ENCODE measurements at regions not wholly inside any gene's neighbourhood (a gene's known extent, or its start where the extent isn't known, plus 50 kb on each side); places are given as distances from the start of the nearest gene placed in this dataset.
"Not testable (repeated sequence)": the region's sequence is repeated elsewhere in the genome, so short reads cannot be mapped to it uniquely, and the experiment has no call there.

DNA sequence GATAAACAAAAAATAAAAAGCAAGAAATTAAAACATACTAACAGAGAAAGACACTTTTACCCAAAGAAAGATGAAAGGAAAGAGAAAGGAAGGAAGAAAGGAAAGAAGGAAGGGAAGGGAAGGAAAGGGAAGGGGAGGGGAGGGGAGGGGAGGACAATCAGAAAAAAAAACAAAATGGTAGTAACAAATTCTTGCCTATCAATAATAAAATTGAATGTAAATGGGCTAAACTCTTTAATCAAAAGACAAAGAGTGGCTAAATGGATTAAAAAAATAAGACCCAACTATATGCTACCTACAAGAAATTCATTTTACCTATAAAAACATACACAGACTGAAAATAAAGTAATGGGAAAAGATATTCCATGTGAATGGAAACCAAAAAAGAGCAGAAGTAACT is 372.9 kb upstream of the NFIA start:
- DNase-seq = no peak

- no peak for DNase-seq
Measured at GRCh38 chr1:60705026-60705425, 377.3 kb upstream of the NFIA start.

DNA sequence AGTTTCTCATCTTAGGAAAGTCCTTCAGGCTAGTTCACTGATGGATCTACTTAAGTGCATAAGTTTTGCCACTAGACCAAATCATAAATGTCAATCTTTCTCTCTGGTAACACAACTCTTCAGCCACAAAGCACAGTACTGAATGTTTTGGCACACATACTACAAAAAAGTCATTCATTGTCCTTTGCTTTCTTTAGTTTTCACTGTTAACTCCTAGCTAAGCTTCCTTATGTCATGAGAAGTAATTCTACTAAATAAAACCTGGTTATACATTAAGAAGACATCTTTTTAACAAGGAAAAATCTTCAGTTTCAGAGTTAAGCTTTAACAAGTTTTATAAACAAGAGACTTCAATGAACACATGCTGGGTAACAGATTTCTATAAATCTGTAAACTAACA is 379.2 kb upstream of the NFIA start:
- no peak for DNase-seq

DNA sequence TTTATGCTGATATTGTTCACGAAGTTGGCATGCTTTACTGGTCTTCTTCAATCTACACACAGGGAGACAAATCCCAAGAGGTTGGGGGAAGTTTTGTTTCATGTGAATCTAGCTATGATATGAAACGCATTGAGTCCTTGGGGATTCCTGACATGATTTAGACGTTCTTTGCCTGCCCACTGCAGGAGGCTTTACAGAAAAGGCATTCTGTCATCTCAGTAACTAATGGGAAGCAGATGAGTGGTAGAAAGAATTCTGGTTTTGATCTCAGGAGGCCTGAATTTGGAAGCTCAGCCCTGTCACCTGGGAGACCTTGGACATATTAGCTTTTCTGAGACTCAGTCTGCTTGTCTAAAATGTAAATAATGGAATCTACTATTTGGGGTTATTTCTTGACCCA is 383.0 kb upstream of the NFIA start:
- no peak for DNase-seq

DNA sequence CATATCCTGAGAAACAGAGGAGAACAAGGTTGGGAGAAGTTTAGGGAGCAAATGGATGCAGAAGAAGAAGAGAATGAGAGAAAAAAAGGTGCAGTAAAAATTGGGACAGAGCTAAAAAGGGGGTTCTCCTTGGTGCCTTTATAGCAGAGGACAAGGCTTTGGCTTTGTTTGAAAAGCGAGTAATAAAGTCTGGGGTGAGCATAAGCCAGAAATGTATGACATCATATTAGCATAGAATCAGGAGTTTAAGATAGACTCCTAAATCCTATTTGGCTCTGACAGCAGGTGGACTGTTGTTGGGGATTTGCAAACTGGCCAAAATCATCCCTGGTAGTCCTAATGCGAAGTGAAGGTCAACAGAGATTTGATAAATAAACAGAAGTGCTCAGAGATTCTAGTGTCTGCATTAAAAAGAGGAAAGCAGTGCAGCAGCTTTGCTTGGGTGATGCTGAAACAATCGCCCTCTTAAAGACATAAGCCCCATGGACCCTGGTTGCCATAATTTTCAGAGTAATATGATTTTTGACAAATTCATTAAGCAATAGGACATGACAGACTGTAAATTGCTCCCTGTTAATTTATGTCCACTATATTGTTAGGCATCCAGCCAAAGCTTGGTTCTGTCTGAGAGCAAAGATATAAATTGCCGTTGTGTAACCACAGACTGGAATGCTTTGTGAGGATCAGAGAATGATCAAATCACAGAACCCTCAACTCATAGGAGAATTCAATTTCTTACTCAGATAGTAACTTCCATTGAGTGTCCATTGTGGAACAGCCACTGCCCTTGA is 385.0 kb upstream of the NFIA start:
- DNase-seq = no peak

GRCh38 chr1:60696512-60696911 is 385.8 kb upstream of the NFIA start:
- no peak for DNase-seq

- DNase-seq = no peak
Measured at GRCh38 chr1:60695716-60696171, 386.6 kb upstream of the NFIA start.

DNA sequence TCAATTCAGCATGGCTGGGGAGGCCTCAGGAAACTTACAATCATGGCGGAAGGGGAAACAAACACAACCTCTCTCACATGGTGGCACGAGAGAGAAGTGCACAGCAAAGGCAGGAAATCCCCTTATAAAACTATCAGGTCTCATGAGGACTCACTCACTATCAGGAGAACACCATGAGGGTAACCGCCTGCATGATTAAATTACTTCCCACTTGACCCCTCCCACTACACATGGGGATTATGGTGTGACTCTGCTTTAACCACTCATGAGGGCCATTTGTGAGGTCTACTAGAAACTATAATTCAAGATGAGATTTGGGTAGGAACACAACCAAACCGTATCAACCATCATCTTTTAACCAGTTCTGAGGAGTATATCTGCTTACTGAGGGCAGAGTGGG is 387.4 kb upstream of the NFIA start:
- no peak for DNase-seq

DNA sequence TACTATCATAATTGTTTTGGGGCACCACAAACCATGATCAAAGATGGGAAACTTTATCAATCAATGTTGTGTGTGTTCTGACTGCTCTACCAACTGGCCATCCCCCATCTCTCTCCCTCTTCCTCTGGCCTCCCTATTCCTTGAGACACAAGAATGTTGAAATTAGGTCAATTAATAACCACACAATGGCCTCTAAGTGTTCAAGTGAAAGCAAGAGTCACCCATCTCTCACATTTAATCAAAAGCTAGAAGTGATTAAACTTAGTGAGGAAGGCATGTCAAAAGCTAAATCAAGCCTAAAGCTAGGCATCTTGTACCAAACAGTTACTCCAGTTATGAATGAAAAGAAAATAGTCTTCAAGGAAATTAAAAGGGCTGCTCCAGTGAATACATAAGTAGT is 390.3 kb upstream of the NFIA start:
- DNase-seq = no peak

GRCh38 chr1:60688221-60688620 is 394.1 kb upstream of the NFIA start:
- DNase-seq = not testable (repeated sequence)

DNA sequence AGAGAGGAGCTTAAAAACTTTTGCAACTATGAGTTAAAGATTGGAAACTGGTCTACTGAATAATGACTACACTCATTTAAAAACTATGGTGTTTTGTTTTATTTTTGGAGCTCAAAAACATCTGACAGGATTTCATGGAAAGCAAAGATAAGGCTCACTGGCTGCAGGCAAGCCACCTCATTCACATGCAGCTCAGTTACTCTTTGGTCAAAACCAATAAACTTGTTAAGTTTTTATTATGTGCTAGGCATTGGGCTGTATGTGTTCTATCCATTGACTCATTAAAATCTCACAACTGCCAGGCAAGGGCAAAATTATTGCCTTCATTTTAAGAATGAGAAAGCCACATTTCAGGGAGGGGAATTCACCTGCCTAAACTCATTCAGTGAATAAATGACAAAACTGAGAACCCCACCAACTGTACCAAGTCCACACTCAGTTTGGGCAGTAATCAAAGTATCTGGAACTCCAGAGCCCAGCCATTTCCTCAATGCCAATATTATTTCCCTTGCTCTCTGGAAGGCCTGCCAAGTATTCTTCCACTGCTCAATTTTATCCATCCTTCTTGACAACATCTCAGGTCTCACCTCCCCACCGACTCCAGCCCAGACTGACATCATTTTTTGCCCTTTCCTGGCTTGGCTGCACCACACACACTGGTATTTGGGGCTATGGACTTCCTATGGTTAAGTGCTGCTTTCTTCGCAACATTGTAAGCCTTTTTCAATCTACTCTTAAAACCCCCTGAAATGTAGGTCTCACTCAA is 401.1 kb upstream of the NFIA start:
- no peak for DNase-seq

DNA sequence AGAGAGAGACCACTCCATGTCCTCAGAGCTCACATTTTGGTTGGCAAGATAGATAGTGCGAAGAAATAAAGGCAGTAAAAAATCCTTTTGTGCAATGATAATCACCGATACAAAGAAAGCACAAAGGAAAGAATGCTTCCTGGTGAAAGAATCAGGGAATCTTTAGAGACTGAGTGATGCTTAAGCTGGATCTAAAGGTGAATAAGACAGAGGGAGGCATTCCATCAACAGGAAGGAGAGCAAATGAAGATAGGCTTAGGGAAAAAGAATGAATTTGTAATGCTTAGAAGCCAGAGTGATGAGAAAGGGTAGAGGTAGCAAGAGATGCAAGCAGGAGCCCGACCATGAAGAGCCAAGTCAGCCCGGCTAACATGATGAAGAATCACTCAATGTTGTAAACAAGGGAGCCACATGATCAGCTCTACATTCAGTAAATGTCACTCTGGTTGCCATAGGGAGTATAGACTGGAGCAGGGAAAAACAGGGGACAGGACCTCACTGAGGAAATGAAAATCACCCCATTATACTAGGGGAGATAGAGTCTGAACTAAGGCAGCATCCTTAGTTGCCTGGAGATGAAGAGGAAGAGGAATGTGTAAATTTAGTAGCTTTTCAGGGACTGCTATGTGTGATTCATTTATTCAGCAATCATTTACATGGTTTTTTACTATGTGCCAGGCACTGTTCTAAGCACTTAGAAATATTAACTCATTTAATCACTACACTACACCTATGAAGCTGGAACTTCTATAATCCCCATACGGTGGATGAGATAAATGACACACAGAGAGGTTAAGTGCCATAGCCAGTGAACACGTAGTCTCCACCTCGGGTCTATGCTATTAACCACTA is 402.6 kb upstream of the NFIA start:
- no peak for DNase-seq

DNA sequence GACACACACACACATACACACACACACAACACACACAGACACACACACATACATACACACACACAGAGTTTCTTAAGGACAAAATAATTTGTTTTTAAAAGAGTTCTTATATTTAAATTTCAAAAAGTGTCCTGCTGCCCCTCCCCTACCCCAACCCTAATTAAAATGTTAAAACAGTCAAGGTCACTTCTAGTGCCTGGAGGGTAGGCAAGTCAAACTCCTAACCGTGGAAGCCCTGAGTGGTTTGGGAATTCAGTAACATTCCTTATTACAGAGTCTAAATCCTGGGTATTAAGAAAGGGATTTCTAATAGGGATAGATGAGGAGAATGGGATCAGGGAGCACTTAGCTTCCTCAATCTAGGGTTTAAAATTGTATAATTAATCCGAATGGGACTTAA is 403.6 kb upstream of the NFIA start:
- no peak for DNase-seq

DNA sequence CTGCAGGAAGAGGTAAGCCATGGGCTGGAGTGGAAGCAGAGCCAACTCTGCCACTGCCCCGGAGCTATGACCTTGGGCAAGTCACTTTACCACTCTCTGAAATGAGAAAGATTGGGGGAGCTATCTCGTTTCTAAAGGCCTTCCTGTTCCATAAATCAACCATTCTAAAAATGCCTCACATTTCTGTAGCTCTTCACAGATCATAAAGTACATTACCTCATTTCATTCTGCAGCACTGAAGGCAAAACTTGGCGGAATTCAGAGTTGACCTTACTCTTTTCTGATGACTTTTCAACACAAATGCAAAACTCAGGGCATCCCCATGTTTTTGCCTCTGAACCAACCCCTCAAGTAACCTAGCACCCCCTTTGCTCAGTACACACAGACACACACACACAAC is 404.0 kb upstream of the NFIA start:
- no peak for DNase-seq

GRCh38 chr1:60672449-60672848 is 409.9 kb upstream of the NFIA start:
- no peak for DNase-seq

DNA sequence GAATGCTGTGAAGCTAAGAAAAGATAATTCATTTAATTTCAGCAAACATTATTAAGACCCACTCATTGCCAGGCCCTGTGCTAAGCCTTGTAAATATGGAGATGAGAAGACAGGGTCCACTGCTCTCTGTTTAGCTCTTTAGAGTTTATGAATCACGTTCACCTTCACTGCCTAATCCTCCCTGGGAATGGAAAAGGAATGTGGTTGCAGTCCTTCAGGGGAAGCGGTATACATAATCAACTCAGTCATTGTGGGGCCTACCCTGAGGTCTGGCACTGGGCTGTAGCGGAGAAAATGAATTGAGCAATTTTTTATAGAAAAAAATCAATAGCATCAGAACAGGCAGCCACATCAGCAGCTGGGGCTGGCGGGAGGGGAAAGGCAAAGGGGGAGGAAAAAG is 412.1 kb upstream of the NFIA start:
- no peak for DNase-seq

- no peak for DNase-seq
Measured at GRCh38 chr1:60668585-60668984, 413.8 kb upstream of the NFIA start.

DNA sequence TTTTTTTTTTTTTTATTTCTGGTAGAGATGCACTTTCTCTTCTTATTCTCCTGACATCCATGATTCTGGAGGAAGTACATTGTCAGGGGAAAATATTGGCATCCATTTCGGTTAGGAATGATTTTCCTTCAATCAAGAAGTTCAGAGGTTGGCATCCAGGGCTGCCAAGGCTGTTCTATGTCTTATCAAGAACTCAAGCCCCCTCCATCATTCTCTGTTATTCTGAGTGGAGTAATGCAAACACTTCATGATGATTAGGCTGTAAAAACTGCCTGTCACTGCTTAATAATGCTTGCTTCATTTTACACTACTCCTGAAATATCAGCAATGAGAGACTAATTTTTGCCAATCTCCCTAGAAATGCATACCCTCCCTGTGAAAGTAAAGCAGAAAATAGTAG is 417.1 kb upstream of the NFIA start:
- no peak for DNase-seq

DNA sequence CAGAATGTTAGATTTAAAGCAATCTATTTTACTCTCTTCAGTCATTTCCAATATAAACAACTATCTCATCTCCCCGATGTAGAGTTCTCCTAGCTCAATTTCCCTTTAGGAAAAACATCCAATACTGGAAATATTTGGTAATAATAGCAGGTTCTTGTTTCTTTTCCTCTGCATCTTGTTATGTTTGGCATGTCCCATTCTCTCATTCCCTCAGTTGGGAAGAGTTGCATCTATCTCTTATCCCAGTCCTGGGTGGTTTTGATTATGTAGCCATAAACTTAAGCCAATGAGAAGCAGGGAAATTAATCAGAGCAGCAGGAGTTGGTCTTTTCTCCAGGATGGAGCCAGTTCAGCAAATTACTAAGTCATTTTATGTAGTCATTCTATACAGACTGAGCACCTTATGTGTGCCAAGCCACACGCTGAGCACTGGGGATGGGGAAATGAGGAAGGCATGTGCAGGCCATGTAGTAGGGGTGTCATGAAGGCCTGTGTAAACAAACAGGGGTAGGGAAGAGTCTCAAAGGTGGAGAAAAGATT is 418.2 kb upstream of the NFIA start:
- no peak for DNase-seq

- DNase-seq = no peak
Measured at GRCh38 chr1:60662486-60663044, 419.8 kb upstream of the NFIA start.

- DNase-seq = no peak
Measured at GRCh38 chr1:60657926-60658325, 424.4 kb upstream of the NFIA start.

- DNase-seq = no peak
Measured at GRCh38 chr1:60655679-60656355, 426.5 kb upstream of the NFIA start.

Measured in effector CD8-positive, alpha-beta T cell (primary cell).